HEK293 (cell line): ENCODE measurements at regions not wholly inside any gene's neighbourhood (a gene's known extent, or its start where the extent isn't known, plus 50 kb on each side); places are given as distances from the start of the nearest gene placed in this dataset.

Experiments used
- CTCF ChIA-PET: fragments of 350-600 bp; formaldehyde crosslinking; extraction: SDS; loops from one replicate; lab custom pipeline; 2021; ENCODE audit warnings: antibody characterized with exemption; lab: Yijun Ruan, JAX
- POLR2A ChIA-PET: fragments of 300-600 bp; formaldehyde crosslinking; extraction: SDS; loops from one replicate; lab custom pipeline; 2020; ENCODE audit warnings: antibody characterized with exemption, inconsistent platforms; lab: Yijun Ruan, JAX
- H3K27ac ChIP-seq: fragments of 200-500 bp; sonication (Bioruptor generic); 2 replicates; pipeline ENCODE4 v1.5.1; 2014; ENCODE audit warnings: low read depth, low read length, control low read depth, inconsistent platforms; ENCODE audit errors: extremely low read depth
- H3K36me3 ChIP-seq, 2 experiments: fragments of 200-500 bp in 1 of 2; sonication (Bioruptor generic) in 1 of 2; 1 replicate in 1 of 2; 2 replicates in 1 of 2; pipeline ENCODE4 v1.5.1; 2014 to 2017; ENCODE audit warnings: inconsistent platforms in 2 of 2, low read length in 2 of 2; ENCODE audit not compliant: control insufficient read depth in 2 of 2, insufficient read depth in 1 of 2
- H3K4me1 ChIP-seq: fragments of 200-500 bp; sonication (Bioruptor generic); 2 replicates; pipeline ENCODE4 v1.5.1; 2014; ENCODE audit warnings: mild to moderate bottlenecking, low read length, inconsistent platforms; ENCODE audit not compliant: control insufficient read depth, insufficient read depth
- H3K4me3 ChIP-seq: 2 replicates; pipeline ENCODE4 v1.5.1; 2011; ENCODE audit warnings: low read depth, mild to moderate bottlenecking, control low read depth, low read length, moderate library complexity
- H3K9me3 ChIP-seq: fragments of 200-500 bp; sonication (Bioruptor generic); 2 replicates; pipeline ENCODE4 v1.5.1; 2014; ENCODE audit warnings: low read depth, low read length, inconsistent platforms; ENCODE audit not compliant: control insufficient read depth, insufficient read depth
- GFI1B ChIP-seq: fragments of 450-650 bp; formaldehyde crosslinking; IDR thresholded peaks from 2 replicates; pipeline ENCODE4 v1.5.1; 2016; ENCODE audit warnings: missing biosample characterization, missing genetic modification characterization
- HOXC10 ChIP-seq: sonication (generic); formaldehyde crosslinking; IDR thresholded peaks from 2 replicates; pipeline ENCODE4 v1.8.1; 2023; ENCODE audit warnings: mild to moderate bottlenecking, missing genetic modification reagents
- SALL2 ChIP-seq: fragments of 450-650 bp; formaldehyde crosslinking; IDR thresholded peaks from 2 replicates; pipeline ENCODE4 v1.5.0; 2017; ENCODE audit warnings: missing biosample characterization, mild to moderate bottlenecking, missing genetic modification characterization, borderline replicate concordance
- SP2 ChIP-seq: fragments of 450-650 bp; formaldehyde crosslinking; IDR thresholded peaks from 2 replicates; pipeline ENCODE4 v1.5.1; 2016; ENCODE audit warnings: missing biosample characterization, missing genetic modification characterization
- ZBTB17 ChIP-seq: fragments of 450-650 bp; formaldehyde crosslinking; IDR thresholded peaks from 2 replicates; pipeline ENCODE4 v1.5.1; 2016; ENCODE audit warnings: missing biosample characterization, missing genetic modification characterization
- ZBTB20 ChIP-seq: fragments of 450-650 bp; formaldehyde crosslinking; IDR thresholded peaks from 2 replicates; pipeline ENCODE4 v1.5.1; 2016; ENCODE audit warnings: missing biosample characterization, missing genetic modification characterization
- ZBTB6 ChIP-seq: fragments of 450-650 bp; formaldehyde crosslinking; IDR thresholded peaks from 2 replicates; pipeline ENCODE4 v1.5.1; 2017; ENCODE audit warnings: missing biosample characterization, missing genetic modification characterization
- ZEB2 ChIP-seq: fragments of 450-650 bp; formaldehyde crosslinking; IDR thresholded peaks from 2 replicates; pipeline ENCODE4 v1.5.1; 2016; ENCODE audit warnings: missing biosample characterization, missing genetic modification characterization
- ZNF155 ChIP-seq: fragments of 450-650 bp; formaldehyde crosslinking; IDR thresholded peaks from 2 replicates; pipeline ENCODE4 v1.5.1; 2016; ENCODE audit warnings: missing biosample characterization, missing genetic modification characterization
- ZNF16 ChIP-seq: fragments of 450-650 bp; formaldehyde crosslinking; IDR thresholded peaks from 2 replicates; pipeline ENCODE4 v1.5.1; 2016; ENCODE audit warnings: low read depth, missing biosample characterization, missing genetic modification characterization
- ZNF169 ChIP-seq: fragments of 450-650 bp; formaldehyde crosslinking; IDR thresholded peaks from 2 replicates; pipeline ENCODE4 v1.5.1; 2016; ENCODE audit warnings: missing biosample characterization, missing genetic modification characterization
- ZNF174 ChIP-seq: fragments of 450-650 bp; formaldehyde crosslinking; IDR thresholded peaks from 2 replicates; pipeline ENCODE4 v1.5.0; 2017; ENCODE audit warnings: missing biosample characterization, mild to moderate bottlenecking, missing genetic modification characterization
- ZNF223 ChIP-seq: fragments of 450-650 bp; formaldehyde crosslinking; IDR thresholded peaks from 2 replicates; pipeline ENCODE4 v1.5.1; 2016; ENCODE audit warnings: missing biosample characterization, missing genetic modification characterization
- ZNF324 ChIP-seq: fragments of 450-650 bp; formaldehyde crosslinking; IDR thresholded peaks from 2 replicates; pipeline ENCODE4 v1.5.1; 2016; ENCODE audit warnings: missing biosample characterization, missing genetic modification characterization
- ZNF433 ChIP-seq: fragments of 450-650 bp; formaldehyde crosslinking; IDR thresholded peaks from 2 replicates; pipeline ENCODE4 v1.5.1; 2016; ENCODE audit warnings: missing biosample characterization, missing genetic modification characterization, low read depth
- ZNF449 ChIP-seq: fragments of 450-650 bp; formaldehyde crosslinking; IDR thresholded peaks from 2 replicates; pipeline ENCODE4 v1.5.1; 2017; ENCODE audit warnings: missing biosample characterization, mild to moderate bottlenecking, missing genetic modification characterization, moderate library complexity
- ZNF549 ChIP-seq: fragments of 450-650 bp; IDR thresholded peaks from 2 replicates; pipeline ENCODE4 v1.5.1; 2018; ENCODE audit warnings: missing biosample characterization, missing genetic modification characterization, mild to moderate bottlenecking, inconsistent platforms, moderate library complexity
- ZNF560 ChIP-seq: fragments of 450-650 bp; formaldehyde crosslinking; IDR thresholded peaks from 2 replicates; pipeline ENCODE4 v1.5.1; 2017; ENCODE audit warnings: missing biosample characterization, missing genetic modification characterization, borderline replicate concordance
- ZNF626 ChIP-seq: fragments of 450-650 bp; sonication (Bioruptor Pico); formaldehyde crosslinking; IDR thresholded peaks from 2 replicates; pipeline ENCODE4 v1.5.1; 2018; ENCODE audit warnings: missing biosample characterization, missing genetic modification characterization, inconsistent platforms
- ZNF677 ChIP-seq: fragments of 450-650 bp; IDR thresholded peaks from 2 replicates; pipeline ENCODE4 v1.5.0; 2018; ENCODE audit warnings: missing biosample characterization, mild to moderate bottlenecking, missing genetic modification characterization, moderate library complexity
- ZNF747 ChIP-seq: fragments of 450-650 bp; formaldehyde crosslinking; IDR thresholded peaks from 2 replicates; pipeline ENCODE4 v1.5.1; 2016; ENCODE audit warnings: missing biosample characterization, missing genetic modification characterization
- ZNF76 ChIP-seq: fragments of 450-650 bp; formaldehyde crosslinking; IDR thresholded peaks from 2 replicates; pipeline ENCODE4; 2016; ENCODE audit warnings: low read depth, missing biosample characterization, missing genetic modification characterization, borderline replicate concordance
- ZSCAN30 ChIP-seq: fragments of 450-650 bp; IDR thresholded peaks from 2 replicates; pipeline ENCODE4 v1.5.1; 2018; ENCODE audit warnings: missing biosample characterization, mild to moderate bottlenecking, missing genetic modification characterization, moderate library complexity
- TF ChIP-seq, protein P1 (sequence below): fragments of 450-650 bp; formaldehyde crosslinking; IDR thresholded peaks from 2 replicates; pipeline ENCODE4 v1.5.1; 2016; ENCODE audit warnings: missing biosample characterization, missing genetic modification characterization, borderline replicate concordance
- TF ChIP-seq, protein P2 (sequence below): fragments of 450-650 bp; formaldehyde crosslinking; IDR thresholded peaks from 2 replicates; pipeline ENCODE4 v1.5.1; 2016; ENCODE audit warnings: missing biosample characterization, missing genetic modification characterization
- TF ChIP-seq, protein P3 (sequence below): fragments of 450-650 bp; formaldehyde crosslinking; IDR thresholded peaks from 2 replicates; pipeline ENCODE4 v1.5.1; 2016; ENCODE audit warnings: missing biosample characterization, missing genetic modification characterization

- no peaks in the 10 kb centered on the region for H3K9me3 ChIP-seq
- H3K4me1 ChIP-seq: peaks cover 7% of the 10 kb centered on the region; the same call in 1 of the 2 replicates
- H3K36me3 ChIP-seq: no peaks in the 10 kb centered on the region
- TF ChIP-seq ZNF626 (tag by site-specific recombination): no peak
- TF ChIP-seq ZNF174 (tag by site-specific recombination): no peak
- no peak for TF ChIP-seq ZBTB6 (tag by site-specific recombination)
- no peak for TF ChIP-seq ZEB2 (tag by site-specific recombination)
- TF ChIP-seq SALL2: no peak
- no peak for TF ChIP-seq ZNF223 (tag by site-specific recombination)
- no peak for TF ChIP-seq GFI1B (tag by site-specific recombination)
- TF ChIP-seq ZNF76: no peak
- no peak for TF ChIP-seq ZSCAN30 (tag by site-specific recombination)
- no peak for TF ChIP-seq ZBTB20 (tag by site-specific recombination)
- TF ChIP-seq, protein P1, sequence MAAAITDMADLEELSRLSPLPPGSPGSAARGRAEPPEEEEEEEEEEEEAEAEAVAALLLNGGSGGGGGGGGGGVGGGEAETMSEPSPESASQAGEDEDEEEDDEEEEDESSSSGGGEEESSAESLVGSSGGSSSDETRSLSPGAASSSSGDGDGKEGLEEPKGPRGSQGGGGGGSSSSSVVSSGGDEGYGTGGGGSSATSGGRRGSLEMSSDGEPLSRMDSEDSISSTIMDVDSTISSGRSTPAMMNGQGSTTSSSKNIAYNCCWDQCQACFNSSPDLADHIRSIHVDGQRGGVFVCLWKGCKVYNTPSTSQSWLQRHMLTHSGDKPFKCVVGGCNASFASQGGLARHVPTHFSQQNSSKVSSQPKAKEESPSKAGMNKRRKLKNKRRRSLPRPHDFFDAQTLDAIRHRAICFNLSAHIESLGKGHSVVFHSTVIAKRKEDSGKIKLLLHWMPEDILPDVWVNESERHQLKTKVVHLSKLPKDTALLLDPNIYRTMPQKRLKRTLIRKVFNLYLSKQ (tag by site-specific recombination): no peak
- TF ChIP-seq ZBTB17 (tag by site-specific recombination): no peak
- no peak for TF ChIP-seq ZNF433 (tag by site-specific recombination)
- TF ChIP-seq ZNF155 (tag by site-specific recombination): no peak
- TF ChIP-seq HOXC10 (CRISPR knock-in tag): no peak
- TF ChIP-seq ZNF16 (tag by site-specific recombination): no peak
- TF ChIP-seq, protein P2, sequence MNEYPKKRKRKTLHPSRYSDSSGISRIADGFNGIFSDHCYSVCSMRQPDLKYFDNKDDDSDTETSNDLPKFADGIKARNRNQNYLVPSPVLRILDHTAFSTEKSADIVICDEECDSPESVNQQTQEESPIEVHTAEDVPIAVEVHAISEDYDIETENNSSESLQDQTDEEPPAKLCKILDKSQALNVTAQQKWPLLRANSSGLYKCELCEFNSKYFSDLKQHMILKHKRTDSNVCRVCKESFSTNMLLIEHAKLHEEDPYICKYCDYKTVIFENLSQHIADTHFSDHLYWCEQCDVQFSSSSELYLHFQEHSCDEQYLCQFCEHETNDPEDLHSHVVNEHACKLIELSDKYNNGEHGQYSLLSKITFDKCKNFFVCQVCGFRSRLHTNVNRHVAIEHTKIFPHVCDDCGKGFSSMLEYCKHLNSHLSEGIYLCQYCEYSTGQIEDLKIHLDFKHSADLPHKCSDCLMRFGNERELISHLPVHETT (tag by site-specific recombination): no peak
- CTCF ChIA-PET: interaction anchor here (0.7 kb wide), 1 partner anchor 423 kb away, joined by 3 read pairs; no protein-coding TSS in a partner anchor
- POLR2A ChIA-PET: no interaction called here
- H3K27ac ChIP-seq: no peak overlapping the region
- no peak overlapping the region for H3K4me3 ChIP-seq
Measured at GRCh38 chr12:92034083-92034482, 111.6 kb downstream of the BTG1 start.

- ChIA-PET POLR2A (no interaction called here), CTCF (no interaction called here)
- no peak for TF ChIP-seq ZNF324
- TF ChIP-seq ZNF169 (tag by site-specific recombination): no peak
- no peak for TF ChIP-seq ZNF677 (tag by site-specific recombination)
- TF ChIP-seq SP2 (tag by site-specific recombination): no peak
- TF ChIP-seq ZNF560: no peak
- TF ChIP-seq ZNF747 (tag by site-specific recombination): no peak
- TF ChIP-seq, protein P3, sequence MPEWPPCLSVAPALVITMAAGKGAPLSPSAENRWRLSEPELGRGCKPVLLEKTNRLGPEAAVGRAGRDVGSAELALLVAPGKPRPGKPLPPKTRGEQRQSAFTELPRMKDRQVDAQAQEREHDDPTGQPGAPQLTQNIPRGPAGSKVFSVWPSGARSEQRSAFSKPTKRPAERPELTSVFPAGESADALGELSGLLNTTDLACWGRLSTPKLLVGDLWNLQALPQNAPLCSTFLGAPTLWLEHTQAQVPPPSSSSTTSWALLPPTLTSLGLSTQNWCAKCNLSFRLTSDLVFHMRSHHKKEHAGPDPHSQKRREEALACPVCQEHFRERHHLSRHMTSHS (tag by site-specific recombination): no peak
- TF ChIP-seq ZNF449: no peak
- no peak for TF ChIP-seq SALL2
- TF ChIP-seq ZNF549 (tag by site-specific recombination): no peak
- no peak for TF ChIP-seq ZNF433 (tag by site-specific recombination)
- H3K27ac ChIP-seq: no peak overlapping the region
- no peaks in the 10 kb centered on the region for H3K9me3 ChIP-seq
- H3K4me3 ChIP-seq: no peak overlapping the region
- H3K4me1 ChIP-seq: peaks cover 7% of the 10 kb centered on the region; the same call in 1 of the 2 replicates
- H3K36me3 ChIP-seq: no peaks in the 10 kb centered on the region
Measured at GRCh38 chr12:92032965-92033364, 112.7 kb downstream of the BTG1 start.
